HEK293 (cell line): ENCODE measurements at regions not wholly inside any gene's neighbourhood (a gene's known extent, or its start where the extent isn't known, plus 50 kb on each side); places are given as distances from the start of the nearest gene placed in this dataset.

Source experiments
- CTCF ChIA-PET: fragments of 350-600 bp; formaldehyde crosslinking; extraction: SDS; loops from one replicate; lab custom pipeline; 2021; ENCODE audit warnings: antibody characterized with exemption; lab: Yijun Ruan, JAX
- POLR2A ChIA-PET: fragments of 300-600 bp; formaldehyde crosslinking; extraction: SDS; loops from one replicate; lab custom pipeline; 2020; ENCODE audit warnings: antibody characterized with exemption, inconsistent platforms; lab: Yijun Ruan, JAX
- H3K27ac ChIP-seq: fragments of 200-500 bp; sonication (Bioruptor generic); 2 replicates; pipeline ENCODE4 v1.5.1; 2014; ENCODE audit warnings: low read depth, low read length, control low read depth, inconsistent platforms; ENCODE audit errors: extremely low read depth
- H3K36me3 ChIP-seq, 2 experiments: fragments of 200-500 bp in 1 of 2; sonication (Bioruptor generic) in 1 of 2; 1 replicate in 1 of 2; 2 replicates in 1 of 2; pipeline ENCODE4 v1.5.1; 2014 to 2017; ENCODE audit warnings: inconsistent platforms in 2 of 2, low read length in 2 of 2; ENCODE audit not compliant: control insufficient read depth in 2 of 2, insufficient read depth in 1 of 2
- H3K4me1 ChIP-seq: fragments of 200-500 bp; sonication (Bioruptor generic); 2 replicates; pipeline ENCODE4 v1.5.1; 2014; ENCODE audit warnings: mild to moderate bottlenecking, low read length, inconsistent platforms; ENCODE audit not compliant: control insufficient read depth, insufficient read depth
- H3K4me3 ChIP-seq: 2 replicates; pipeline ENCODE4 v1.5.1; 2011; ENCODE audit warnings: low read depth, mild to moderate bottlenecking, control low read depth, low read length, moderate library complexity
- H3K9me3 ChIP-seq: fragments of 200-500 bp; sonication (Bioruptor generic); 2 replicates; pipeline ENCODE4 v1.5.1; 2014; ENCODE audit warnings: low read depth, low read length, inconsistent platforms; ENCODE audit not compliant: control insufficient read depth, insufficient read depth
- BCL11B ChIP-seq: fragments of 450-650 bp; formaldehyde crosslinking; IDR thresholded peaks from 2 replicates; pipeline ENCODE4 v1.5.1; 2016; ENCODE audit warnings: low read depth, missing biosample characterization, missing genetic modification characterization
- GLIS1 ChIP-seq: fragments of 450-650 bp; formaldehyde crosslinking; IDR thresholded peaks from 2 replicates; pipeline ENCODE4 v1.5.1; 2016; ENCODE audit warnings: missing biosample characterization, missing genetic modification characterization
- OVOL3 ChIP-seq: fragments of 450-650 bp; formaldehyde crosslinking; IDR thresholded peaks from 2 replicates; pipeline ENCODE4 v1.5.1; 2016; ENCODE audit warnings: missing biosample characterization, missing genetic modification characterization
- RBAK ChIP-seq: fragments of 450-650 bp; formaldehyde crosslinking; IDR thresholded peaks from 2 replicates; pipeline ENCODE4 v1.5.1; 2016; ENCODE audit warnings: missing biosample characterization, missing genetic modification characterization
- SALL2 ChIP-seq: fragments of 450-650 bp; formaldehyde crosslinking; IDR thresholded peaks from 2 replicates; pipeline ENCODE4 v1.5.0; 2017; ENCODE audit warnings: missing biosample characterization, mild to moderate bottlenecking, missing genetic modification characterization, borderline replicate concordance
- ZBTB20 ChIP-seq: fragments of 450-650 bp; formaldehyde crosslinking; IDR thresholded peaks from 2 replicates; pipeline ENCODE4 v1.5.1; 2016; ENCODE audit warnings: missing biosample characterization, missing genetic modification characterization
- ZBTB7A ChIP-seq: fragments of 450-650 bp; formaldehyde crosslinking; IDR thresholded peaks from 2 replicates; pipeline ENCODE4 v1.5.1; 2016; ENCODE audit warnings: low read depth, missing biosample characterization, missing genetic modification characterization
- ZNF16 ChIP-seq: fragments of 450-650 bp; formaldehyde crosslinking; IDR thresholded peaks from 2 replicates; pipeline ENCODE4 v1.5.1; 2016; ENCODE audit warnings: low read depth, missing biosample characterization, missing genetic modification characterization
- ZNF292 ChIP-seq: fragments of 450-650 bp; formaldehyde crosslinking; IDR thresholded peaks from 2 replicates; pipeline ENCODE4 v1.5.1; 2016; ENCODE audit warnings: low read depth, missing biosample characterization, missing genetic modification characterization, borderline replicate concordance
- ZNF404 ChIP-seq: fragments of 450-650 bp; formaldehyde crosslinking; IDR thresholded peaks from 2 replicates; pipeline ENCODE4 v1.5.1; 2017; ENCODE audit warnings: missing biosample characterization, missing genetic modification characterization
- ZNF621 ChIP-seq: fragments of 450-650 bp; formaldehyde crosslinking; IDR thresholded peaks from 2 replicates; pipeline ENCODE4 v1.5.1; 2017; ENCODE audit warnings: missing biosample characterization, missing genetic modification characterization
- ZNF624 ChIP-seq: fragments of 450-650 bp; formaldehyde crosslinking; IDR thresholded peaks from 2 replicates; pipeline ENCODE4 v1.5.1; 2017; ENCODE audit warnings: missing biosample characterization, missing genetic modification characterization
- ZNF629 ChIP-seq: fragments of 450-650 bp; formaldehyde crosslinking; IDR thresholded peaks from 2 replicates; pipeline ENCODE4 v1.5.1; 2017; ENCODE audit warnings: missing biosample characterization, missing genetic modification characterization
- ZNF747 ChIP-seq: fragments of 450-650 bp; formaldehyde crosslinking; IDR thresholded peaks from 2 replicates; pipeline ENCODE4 v1.5.1; 2016; ENCODE audit warnings: missing biosample characterization, missing genetic modification characterization
- ZNF768 ChIP-seq: fragments of 450-650 bp; formaldehyde crosslinking; IDR thresholded peaks from 2 replicates; pipeline ENCODE4 v1.5.1; 2018; ENCODE audit warnings: missing biosample characterization, mild to moderate bottlenecking, missing genetic modification characterization
- TF ChIP-seq, protein P1 (sequence below): fragments of 450-650 bp; formaldehyde crosslinking; IDR thresholded peaks from 2 replicates; pipeline ENCODE4 v1.5.1; 2016; ENCODE audit warnings: missing biosample characterization, missing genetic modification characterization
- TF ChIP-seq, protein P2 (sequence below): fragments of 450-650 bp; formaldehyde crosslinking; IDR thresholded peaks from 2 replicates; pipeline ENCODE4 v1.5.1; 2017; ENCODE audit warnings: missing biosample characterization, missing genetic modification characterization
- TF ChIP-seq, protein P3 (sequence below): fragments of 450-650 bp; formaldehyde crosslinking; IDR thresholded peaks from 2 replicates; pipeline ENCODE4 v1.5.1; 2016; ENCODE audit warnings: missing biosample characterization, missing genetic modification characterization
- TF ChIP-seq, protein P4 (sequence below): fragments of 450-650 bp; formaldehyde crosslinking; IDR thresholded peaks from 2 replicates; pipeline ENCODE4 v1.5.1; 2016; ENCODE audit warnings: missing biosample characterization, missing genetic modification characterization, borderline replicate concordance

DNA sequence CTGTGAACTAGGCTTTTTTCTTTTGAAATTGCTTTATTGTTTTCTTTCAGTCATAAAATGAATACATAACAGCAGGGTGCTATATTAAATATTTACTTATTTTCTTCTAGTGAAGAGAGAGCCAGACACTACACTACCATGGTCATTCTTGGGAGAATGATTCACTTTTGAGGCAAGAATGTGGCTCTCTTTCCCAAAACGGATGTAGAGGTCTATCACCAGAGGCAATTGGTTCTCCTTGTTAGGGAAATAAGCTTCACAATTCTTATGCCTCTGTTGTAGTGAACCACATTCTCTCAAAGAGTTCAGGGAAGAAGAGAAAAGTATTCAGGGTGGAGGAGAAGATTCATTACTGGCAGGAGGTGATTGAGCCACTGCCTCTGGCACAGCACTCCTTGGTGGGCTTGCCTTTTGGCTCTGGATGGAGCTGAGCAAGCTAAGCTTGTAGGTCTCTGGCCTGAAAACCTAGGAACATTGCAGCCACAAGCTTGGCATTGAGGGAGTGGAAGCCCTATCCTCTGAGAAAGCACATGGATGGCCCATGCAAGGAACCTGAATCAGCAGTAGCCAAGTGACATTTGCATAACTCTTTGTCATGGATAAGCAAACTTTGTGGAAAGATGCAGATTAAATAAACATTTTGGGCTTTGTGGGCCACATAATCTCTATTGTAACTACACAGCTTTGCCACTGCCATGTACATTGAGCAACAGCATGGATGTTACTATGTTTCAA is 179.0 kb upstream of the TNC start:
- no peak overlapping the region for H3K4me3 ChIP-seq
- CTCF ChIA-PET, result interaction anchor here (0.6 kb wide), 1 partner anchor 8 kb away, joined by 4 read pairs; no protein-coding TSS in a partner anchor
- POLR2A ChIA-PET, result no interaction called here
- H3K9me3 ChIP-seq, result no peaks in the 10 kb centered on the region
- no peaks in the 10 kb centered on the region for H3K36me3 ChIP-seq
- TF ChIP-seq BCL11B (tag by site-specific recombination) (no peak), ZNF404 (tag by site-specific recombination) (no peak), RBAK (tag by site-specific recombination) (no peak), GLIS1 (no peak), ZBTB7A (no peak), ZNF624 (no peak)
- no peak overlapping the region for H3K27ac ChIP-seq
- H3K4me1 ChIP-seq, result no peaks in the 10 kb centered on the region

DNA sequence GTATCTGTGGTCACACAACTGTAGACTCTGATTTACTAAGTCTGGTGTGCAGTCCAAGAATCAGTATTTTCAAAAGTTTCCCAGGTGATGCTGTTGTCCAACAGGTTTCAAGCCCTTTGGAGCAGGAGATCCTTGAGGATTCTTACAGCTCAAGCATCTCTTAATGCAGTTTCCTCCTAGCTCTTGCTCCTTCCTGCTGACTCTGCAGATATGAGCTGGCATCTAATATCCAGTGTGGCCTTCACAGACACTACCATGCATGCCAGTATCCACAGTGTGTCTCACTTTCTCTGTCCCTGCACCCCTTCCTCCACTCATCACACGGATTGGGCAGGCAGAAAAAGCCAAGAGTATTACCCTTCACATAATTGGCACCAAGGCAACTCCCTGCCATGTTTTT is 182.2 kb upstream of the TNC start:
- Histone ChIP-seq H3K4me1 (no peaks in the 10 kb centered on the region), H3K27ac (no peak overlapping the region), H3K36me3 (no peaks in the 10 kb centered on the region), H3K9me3 (no peaks in the 10 kb centered on the region), H3K4me3 (no peak overlapping the region)
- no peak for TF ChIP-seq ZBTB20 (tag by site-specific recombination)
- POLR2A ChIA-PET, result no interaction called here
- CTCF ChIA-PET, result no interaction called here

DNA sequence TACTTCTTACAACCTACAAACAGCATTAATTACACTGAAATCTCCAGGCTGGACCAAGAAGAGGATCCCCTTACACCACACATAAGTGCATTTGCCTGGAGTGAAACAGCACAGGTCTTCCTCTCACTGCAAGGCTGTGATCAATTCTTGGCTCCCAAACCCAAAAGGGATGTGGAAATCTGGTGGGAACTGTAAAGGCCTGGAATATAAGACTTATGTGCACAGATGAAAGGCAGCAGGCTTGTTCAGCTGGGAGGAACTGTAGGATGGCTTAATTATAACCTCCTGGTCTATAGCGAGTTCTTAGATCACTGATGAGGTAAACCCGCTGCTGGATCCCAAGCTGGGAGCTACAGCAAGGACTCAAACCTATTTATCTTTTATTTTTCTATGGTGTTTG is 182.9 kb upstream of the TNC start:
- H3K9me3 ChIP-seq, result no peaks in the 10 kb centered on the region
- no peak overlapping the region for H3K4me3 ChIP-seq
- CTCF ChIA-PET, result interaction anchor here (1.3 to 1.4 kb wide), 2 partner anchors 8 to 223 kb away, joined by 4 to 6 read pairs; no protein-coding TSS in a partner anchor
- H3K27ac ChIP-seq, result no peak overlapping the region
- POLR2A ChIA-PET, result interaction anchor here (1.2 kb wide), 1 partner anchor 9 kb away, joined by 3 read pairs; no protein-coding TSS in a partner anchor
- H3K36me3 ChIP-seq, result no peaks in the 10 kb centered on the region
- no peak for TF ChIP-seq ZNF621
- TF ChIP-seq ZNF16, result no peak
- TF ChIP-seq, all 188 proteins: peak for 0
- no peaks in the 10 kb centered on the region for H3K4me1 ChIP-seq

DNA sequence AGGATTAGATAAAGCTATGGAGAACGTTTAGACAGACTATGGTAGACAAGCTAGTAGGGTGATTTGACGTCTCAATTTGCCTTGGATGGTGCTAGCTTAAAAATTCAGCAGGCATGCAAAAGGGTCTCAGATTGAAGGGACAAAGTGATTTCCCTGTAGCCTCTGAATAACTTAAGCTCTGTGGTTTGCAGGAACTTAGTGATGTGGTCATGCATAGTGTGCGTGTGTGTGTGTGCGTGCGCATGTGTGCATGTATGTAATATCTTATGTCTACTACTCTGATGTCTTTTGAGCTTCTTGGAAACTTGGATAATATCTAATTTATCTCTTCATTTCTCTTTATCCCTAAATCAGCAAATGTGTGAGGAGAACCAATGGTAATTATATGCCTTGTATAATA is 183.6 kb upstream of the TNC start:
- ChIA-PET CTCF (interaction anchor here (1.3 to 1.4 kb wide), 2 partner anchors 9 to 222 kb away, joined by 4 to 6 read pairs; no protein-coding TSS in a partner anchor), POLR2A (interaction anchor here (1.2 kb wide), 1 partner anchor 9 kb away, joined by 3 read pairs; no protein-coding TSS in a partner anchor)
- H3K27ac ChIP-seq, result no peak overlapping the region
- H3K4me1 ChIP-seq, result no peaks in the 10 kb centered on the region
- no peaks in the 10 kb centered on the region for H3K9me3 ChIP-seq
- H3K4me3 ChIP-seq, result no peak overlapping the region
- H3K36me3 ChIP-seq, result no peaks in the 10 kb centered on the region
- TF ChIP-seq, protein P1, sequence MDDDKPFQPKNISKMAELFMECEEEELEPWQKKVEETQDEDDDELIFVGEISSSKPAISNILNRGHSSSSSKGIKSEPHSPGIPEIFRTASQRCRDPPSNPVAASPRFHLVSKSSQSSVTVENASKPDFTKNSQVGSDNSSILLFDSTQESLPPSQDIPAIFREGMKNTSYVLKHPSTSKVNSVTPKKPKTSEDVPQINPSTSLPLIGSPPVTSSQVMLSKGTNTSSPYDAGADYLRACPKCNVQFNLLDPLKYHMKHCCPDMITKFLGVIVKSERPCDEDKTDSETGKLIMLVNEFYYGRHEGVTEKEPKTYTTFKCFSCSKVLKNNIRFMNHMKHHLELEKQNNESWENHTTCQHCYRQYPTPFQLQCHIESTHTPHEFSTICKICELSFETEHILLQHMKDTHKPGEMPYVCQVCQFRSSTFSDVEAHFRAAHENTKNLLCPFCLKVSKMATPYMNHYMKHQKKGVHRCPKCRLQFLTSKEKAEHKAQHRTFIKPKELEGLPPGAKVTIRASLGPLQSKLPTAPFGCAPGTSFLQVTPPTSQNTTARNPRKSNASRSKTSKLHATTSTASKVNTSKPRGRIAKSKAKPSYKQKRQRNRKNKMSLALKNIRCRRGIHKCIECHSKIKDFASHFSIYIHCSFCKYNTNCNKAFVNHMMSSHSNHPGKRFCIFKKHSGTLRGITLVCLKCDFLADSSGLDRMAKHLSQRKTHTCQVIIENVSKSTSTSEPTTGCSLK, result no peak
- TF ChIP-seq SALL2 (tag by site-specific recombination) (no peak), ZNF747 (tag by site-specific recombination) (no peak), ZBTB20 (tag by site-specific recombination) (no peak), ZNF768 (tag by site-specific recombination) (no peak), ZNF292 (tag by site-specific recombination) (no peak), OVOL3 (no peak), ZNF629 (no peak)
- TF ChIP-seq, protein P2, sequence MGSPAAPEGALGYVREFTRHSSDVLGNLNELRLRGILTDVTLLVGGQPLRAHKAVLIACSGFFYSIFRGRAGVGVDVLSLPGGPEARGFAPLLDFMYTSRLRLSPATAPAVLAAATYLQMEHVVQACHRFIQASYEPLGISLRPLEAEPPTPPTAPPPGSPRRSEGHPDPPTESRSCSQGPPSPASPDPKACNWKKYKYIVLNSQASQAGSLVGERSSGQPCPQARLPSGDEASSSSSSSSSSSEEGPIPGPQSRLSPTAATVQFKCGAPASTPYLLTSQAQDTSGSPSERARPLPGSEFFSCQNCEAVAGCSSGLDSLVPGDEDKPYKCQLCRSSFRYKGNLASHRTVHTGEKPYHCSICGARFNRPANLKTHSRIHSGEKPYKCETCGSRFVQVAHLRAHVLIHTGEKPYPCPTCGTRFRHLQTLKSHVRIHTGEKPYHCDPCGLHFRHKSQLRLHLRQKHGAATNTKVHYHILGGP, result no peak
- TF ChIP-seq, protein P3, sequence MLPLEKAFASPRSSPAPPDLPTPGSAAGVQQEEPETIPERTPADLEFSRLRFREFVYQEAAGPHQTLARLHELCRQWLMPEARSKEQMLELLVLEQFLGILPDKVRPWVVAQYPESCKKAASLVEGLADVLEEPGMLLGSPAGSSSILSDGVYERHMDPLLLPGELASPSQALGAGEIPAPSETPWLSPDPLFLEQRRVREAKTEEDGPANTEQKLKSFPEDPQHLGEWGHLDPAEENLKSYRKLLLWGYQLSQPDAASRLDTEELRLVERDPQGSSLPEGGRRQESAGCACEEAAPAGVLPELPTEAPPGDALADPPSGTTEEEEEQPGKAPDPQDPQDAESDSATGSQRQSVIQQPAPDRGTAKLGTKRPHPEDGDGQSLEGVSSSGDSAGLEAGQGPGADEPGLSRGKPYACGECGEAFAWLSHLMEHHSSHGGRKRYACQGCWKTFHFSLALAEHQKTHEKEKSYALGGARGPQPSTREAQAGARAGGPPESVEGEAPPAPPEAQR, result no peak
- TF ChIP-seq, protein P4, sequence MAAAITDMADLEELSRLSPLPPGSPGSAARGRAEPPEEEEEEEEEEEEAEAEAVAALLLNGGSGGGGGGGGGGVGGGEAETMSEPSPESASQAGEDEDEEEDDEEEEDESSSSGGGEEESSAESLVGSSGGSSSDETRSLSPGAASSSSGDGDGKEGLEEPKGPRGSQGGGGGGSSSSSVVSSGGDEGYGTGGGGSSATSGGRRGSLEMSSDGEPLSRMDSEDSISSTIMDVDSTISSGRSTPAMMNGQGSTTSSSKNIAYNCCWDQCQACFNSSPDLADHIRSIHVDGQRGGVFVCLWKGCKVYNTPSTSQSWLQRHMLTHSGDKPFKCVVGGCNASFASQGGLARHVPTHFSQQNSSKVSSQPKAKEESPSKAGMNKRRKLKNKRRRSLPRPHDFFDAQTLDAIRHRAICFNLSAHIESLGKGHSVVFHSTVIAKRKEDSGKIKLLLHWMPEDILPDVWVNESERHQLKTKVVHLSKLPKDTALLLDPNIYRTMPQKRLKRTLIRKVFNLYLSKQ (tag by site-specific recombination), result no peak
